GM12891 (cell line): ENCODE measurements at regions not wholly inside any gene's neighbourhood (a gene's known extent, or its start where the extent isn't known, plus 50 kb on each side); places are given as distances from the start of the nearest gene placed in this dataset.

Source experiments
- DNase-seq: peaks from one replicate; pipeline ENCODE4 v3.0.0; 2011; ENCODE audit warnings: low spot score; ENCODE audit not compliant: insufficient read length
- FAIRE-seq: peaks from 2 replicates; lab custom pipeline; 2011; peaks lifted over from hg19 to GRCh38; lab: Jason Lieb, UNC
- PAX5 ChIP-seq: IDR thresholded peaks from 2 replicates; pipeline ENCODE4 v1.6.1; 2011; ENCODE audit warnings: low read length, moderate library complexity, mild to moderate bottlenecking; ENCODE audit not compliant: insufficient read depth, severe bottlenecking
- POLR2A ChIP-seq: IDR thresholded peaks from 2 replicates; pipeline ENCODE4 v1.6.1; 2011; ENCODE audit warnings: low read depth, low read length, control low read depth
- POLR2AphosphoS5 ChIP-seq: IDR thresholded peaks from 2 replicates; pipeline ENCODE4 v1.6.1; 2011; ENCODE audit warnings: low read depth, low read length, control low read depth
- POU2F2 ChIP-seq: IDR thresholded peaks from 2 replicates; pipeline ENCODE4 v1.6.1; 2011; ENCODE audit warnings: low read depth, mild to moderate bottlenecking, control low read depth, low read length, moderate library complexity
- SPI1 ChIP-seq: IDR thresholded peaks from 2 replicates; pipeline ENCODE4 v1.6.1; 2011; ENCODE audit warnings: low read depth, low read length, control low read depth
- TAF1 ChIP-seq: IDR thresholded peaks from 2 replicates; pipeline ENCODE4 v1.6.1; 2011; ENCODE audit warnings: low read depth, low read length, control low read depth

GRCh38 chr2:123101434-123101833 lies 923.7 kb upstream of the CNTNAP5 start:
- DNase-seq (no peak), FAIRE-seq (no peak)
- TF ChIP-seq POU2F2, result no peak
- no peak for TF ChIP-seq TAF1
- no peak for TF ChIP-seq PAX5
- TF ChIP-seq POLR2A, result no peak
- no peak for TF ChIP-seq SPI1

- FAIRE-seq (no peak), DNase-seq (no peak)
- TF ChIP-seq TAF1 (no peak), POU2F2 (no peak), PAX5 (no peak), POLR2AphosphoS5 (no peak), SPI1 (no peak), POLR2A (no peak)
Measured at GRCh38 chr2:123103902-123104301, 921.2 kb upstream of the CNTNAP5 start.

GRCh38 chr2:123116595-123116994 lies 908.5 kb upstream of the CNTNAP5 start:
- no peak for FAIRE-seq
- TF ChIP-seq POU2F2 (no peak), POLR2AphosphoS5 (no peak), SPI1 (no peak), TAF1 (no peak)
- no peak for DNase-seq

GRCh38 chr2:123127236-123127635 lies 897.9 kb upstream of the CNTNAP5 start:
- DNase-seq (no peak), FAIRE-seq (no peak)
- TF ChIP-seq PAX5 (no peak), POU2F2 (no peak), SPI1 (no peak), TAF1 (no peak), POLR2AphosphoS5 (no peak), POLR2A (no peak)

GRCh38 chr2:123128951-123129350 lies 896.1 kb upstream of the CNTNAP5 start:
- FAIRE-seq (no peak), DNase-seq (no peak)
- TF ChIP-seq POU2F2 (no peak), POLR2AphosphoS5 (no peak), TAF1 (no peak), SPI1 (no peak), POLR2A (no peak), PAX5 (no peak)

- DNase-seq, result no peak
- FAIRE-seq, result no peak
- TF ChIP-seq POU2F2 (no peak), PAX5 (no peak), SPI1 (no peak)
Measured at GRCh38 chr2:123136419-123136818, 888.7 kb upstream of the CNTNAP5 start.

GRCh38 chr2:123144082-123144481 lies 881.0 kb upstream of the CNTNAP5 start:
- FAIRE-seq, result no peak
- TF ChIP-seq POLR2A, result no peak
- TF ChIP-seq TAF1, result no peak
- TF ChIP-seq POU2F2, result no peak
- no peak for TF ChIP-seq SPI1
- no peak for TF ChIP-seq PAX5
- no peak for TF ChIP-seq POLR2AphosphoS5
- DNase-seq, result no peak

GRCh38 chr2:123153041-123153440 lies 872.0 kb upstream of the CNTNAP5 start:
- DNase-seq (no peak), FAIRE-seq (no peak)
- TF ChIP-seq SPI1 (no peak), PAX5 (no peak), POLR2A (no peak), POU2F2 (no peak), TAF1 (no peak), POLR2AphosphoS5 (no peak)

GRCh38 chr2:123154195-123154594 lies 870.9 kb upstream of the CNTNAP5 start:
- DNase-seq, result no peak
- TF ChIP-seq POLR2AphosphoS5 (no peak), POU2F2 (no peak), POLR2A (no peak), TAF1 (no peak), SPI1 (no peak), PAX5 (no peak)
- no peak for FAIRE-seq

GRCh38 chr2:123157016-123157415 lies 868.1 kb upstream of the CNTNAP5 start:
- TF ChIP-seq TAF1 (no peak), SPI1 (no peak), POLR2AphosphoS5 (no peak), POU2F2 (no peak), PAX5 (no peak), POLR2A (no peak)
- FAIRE-seq (no peak), DNase-seq (no peak)

GRCh38 chr2:123162400-123163016 lies 862.6 kb upstream of the CNTNAP5 start:
- TF ChIP-seq PAX5 (no peak), SPI1 (no peak), POU2F2 (no peak), POLR2AphosphoS5 (no peak), POLR2A (no peak), TAF1 (no peak)
- no peak for DNase-seq
- FAIRE-seq, result no peak
